ENCODE measurements at regions not wholly inside any gene's neighbourhood (a gene's known extent, or its start where the extent isn't known, plus 50 kb on each side); places are given as distances from the start of the nearest gene placed in this dataset.

DNA sequence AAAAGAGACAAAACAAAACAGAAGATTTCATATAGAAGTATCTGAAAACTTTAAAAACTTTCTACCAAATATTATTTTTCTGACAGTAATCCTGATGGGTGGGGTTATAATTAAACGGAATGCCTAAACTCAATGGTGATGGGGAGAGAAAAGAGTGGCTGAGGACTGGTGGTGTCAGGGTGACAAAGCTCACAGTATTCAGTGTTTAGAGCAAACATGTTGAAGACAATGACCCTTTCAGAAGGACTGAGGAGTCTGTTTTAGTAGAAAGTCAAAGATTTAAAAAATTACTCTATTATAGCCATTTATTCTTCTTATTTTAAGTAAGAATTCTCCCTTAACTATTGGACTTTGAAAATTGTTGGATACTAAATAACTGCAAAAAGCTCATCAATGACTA lies 1144.0 kb downstream of the TAF11L14 start:
- TF ChIP-seq, protein P1, sequence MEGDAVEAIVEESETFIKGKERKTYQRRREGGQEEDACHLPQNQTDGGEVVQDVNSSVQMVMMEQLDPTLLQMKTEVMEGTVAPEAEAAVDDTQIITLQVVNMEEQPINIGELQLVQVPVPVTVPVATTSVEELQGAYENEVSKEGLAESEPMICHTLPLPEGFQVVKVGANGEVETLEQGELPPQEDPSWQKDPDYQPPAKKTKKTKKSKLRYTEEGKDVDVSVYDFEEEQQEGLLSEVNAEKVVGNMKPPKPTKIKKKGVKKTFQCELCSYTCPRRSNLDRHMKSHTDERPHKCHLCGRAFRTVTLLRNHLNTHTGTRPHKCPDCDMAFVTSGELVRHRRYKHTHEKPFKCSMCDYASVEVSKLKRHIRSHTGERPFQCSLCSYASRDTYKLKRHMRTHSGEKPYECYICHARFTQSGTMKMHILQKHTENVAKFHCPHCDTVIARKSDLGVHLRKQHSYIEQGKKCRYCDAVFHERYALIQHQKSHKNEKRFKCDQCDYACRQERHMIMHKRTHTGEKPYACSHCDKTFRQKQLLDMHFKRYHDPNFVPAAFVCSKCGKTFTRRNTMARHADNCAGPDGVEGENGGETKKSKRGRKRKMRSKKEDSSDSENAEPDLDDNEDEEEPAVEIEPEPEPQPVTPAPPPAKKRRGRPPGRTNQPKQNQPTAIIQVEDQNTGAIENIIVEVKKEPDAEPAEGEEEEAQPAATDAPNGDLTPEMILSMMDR (IDR thresholded peaks at IDR 0.05) = no peak
- no peaks in the 10 kb centered on the region; the same call in 1 of the 2 replicates for H3K27me3 Mint-ChIP-seq (ENCODE audit: insufficient read depth)

DNA sequence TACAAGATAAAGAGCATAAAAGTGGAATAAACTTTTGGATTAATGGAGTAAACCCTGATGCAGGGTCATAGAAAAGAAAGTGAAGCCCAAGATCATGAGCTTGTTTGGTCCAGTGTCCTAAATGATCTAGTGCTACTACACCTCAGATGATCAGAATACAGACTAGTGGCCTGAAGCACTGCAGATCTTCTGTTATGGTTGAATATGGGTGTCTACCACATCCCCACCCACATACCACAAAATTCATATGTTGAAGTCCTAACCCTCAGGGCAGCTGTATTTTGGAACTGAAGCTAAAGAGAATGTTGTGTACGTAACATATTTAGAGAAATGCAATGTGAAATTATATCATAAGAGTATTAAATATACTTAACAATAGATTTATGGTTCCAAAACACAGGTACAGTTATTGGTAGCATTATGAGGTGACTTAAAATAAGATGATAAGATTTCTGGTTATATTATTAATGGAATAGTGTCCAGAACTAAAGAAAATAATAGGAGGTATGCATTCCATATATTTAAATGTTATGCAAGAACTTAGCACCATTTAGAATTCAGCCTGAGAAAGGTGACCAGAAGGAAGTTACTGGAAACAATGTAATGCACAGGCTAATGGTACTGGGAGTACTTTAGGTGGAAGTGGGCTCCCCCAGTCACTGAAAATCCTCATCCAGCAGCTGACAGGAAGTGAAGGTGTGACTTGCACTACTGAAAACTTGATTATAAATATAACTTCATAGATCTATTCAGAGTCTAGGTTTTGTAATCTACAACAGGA lies 1155.1 kb downstream of the TAF11L14 start:
- peaks cover 12% of the 10 kb centered on the region; the same call in 1 of the 2 replicates for H3K9me3 Mint-ChIP-seq
- H3K36me3 Mint-ChIP-seq (ENCODE audit: low read depth) = no peaks in the 10 kb centered on the region
- no peaks in the 10 kb centered on the region for H3K27me3 Mint-ChIP-seq (ENCODE audit: insufficient read depth)
- H3K4me3 Mint-ChIP-seq = no peak overlapping the region
- no peak for DNase-seq
- H3K27ac Mint-ChIP-seq = no peak overlapping the region
- H3K4me1 Mint-ChIP-seq (ENCODE audit: low read depth) = no peaks in the 10 kb centered on the region
- TF ChIP-seq, protein P1 (IDR thresholded peaks at IDR 0.05) = no peak

More for the DNA sequence above, 1144.0 kb downstream of the TAF11L14 start:
- Mint-ChIP-seq H3K4me3 (no peak overlapping the region), H3K36me3 (ENCODE audit: low read depth) (no peaks in the 10 kb centered on the region), H3K4me1 (ENCODE audit: low read depth) (no peaks in the 10 kb centered on the region), H3K27ac (no peak overlapping the region), H3K9me3 (peaks cover 18% of the 10 kb centered on the region)
- DNase-seq = no peak

DNA sequence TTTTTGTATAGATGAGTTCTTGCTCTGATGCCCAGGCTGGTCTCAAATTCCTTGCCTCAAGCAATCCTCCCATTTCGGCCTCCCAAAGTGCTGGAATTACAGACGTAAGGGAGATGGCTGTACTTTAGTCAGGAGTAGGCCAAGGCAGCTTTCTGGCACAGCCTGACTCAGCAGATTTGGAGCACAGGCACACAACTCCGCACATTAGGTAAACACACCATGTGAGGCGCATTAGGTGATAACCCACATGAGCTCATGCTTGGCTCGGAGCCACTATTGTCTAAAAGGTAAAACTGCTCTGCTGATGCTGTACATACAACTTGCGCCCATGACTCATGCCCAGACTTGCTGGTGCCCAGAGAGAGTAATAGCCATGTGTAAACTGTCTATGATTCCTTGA lies 1157.9 kb downstream of the TAF11L14 start:
- no peak for DNase-seq
- Mint-ChIP-seq H3K36me3 (ENCODE audit: low read depth) (no peaks in the 10 kb centered on the region), H3K4me3 (no peak overlapping the region), H3K9me3 (peaks cover 14% of the 10 kb centered on the region; the same call in 1 of the 2 replicates), H3K4me1 (ENCODE audit: low read depth) (no peaks in the 10 kb centered on the region), H3K27ac (no peak overlapping the region), H3K27me3 (ENCODE audit: insufficient read depth) (no peaks in the 10 kb centered on the region)
- TF ChIP-seq, protein P1 (IDR thresholded peaks at IDR 0.05) = no peak

DNA sequence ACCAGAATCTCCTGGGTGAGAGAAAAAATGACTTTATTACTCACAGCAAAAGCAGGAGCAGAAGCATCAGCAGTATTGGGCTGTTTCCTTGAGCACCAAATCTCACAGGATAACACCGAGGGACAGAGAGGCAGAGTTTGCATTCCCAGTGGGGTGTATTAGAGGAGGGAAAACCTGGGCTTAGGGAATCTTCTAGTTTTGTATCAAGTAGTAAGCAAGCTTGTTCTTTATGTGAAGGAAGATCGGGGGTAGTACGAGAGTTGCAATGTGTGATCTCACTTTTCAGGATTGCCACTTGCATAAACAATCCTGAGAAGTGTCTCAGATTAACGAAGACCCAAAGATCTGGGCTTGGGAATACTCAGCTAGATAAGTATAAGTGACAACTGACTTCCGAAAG lies 1163.0 kb downstream of the TAF11L14 start:
- Mint-ChIP-seq H3K27me3 (ENCODE audit: insufficient read depth) (no peaks in the 10 kb centered on the region), H3K4me1 (ENCODE audit: low read depth) (no peaks in the 10 kb centered on the region), H3K9me3 (peaks cover 45% of the 10 kb centered on the region), H3K27ac (no peak overlapping the region), H3K4me3 (no peak overlapping the region), H3K36me3 (ENCODE audit: low read depth) (no peaks in the 10 kb centered on the region)
- TF ChIP-seq, protein P1 (IDR thresholded peaks at IDR 0.05) = no peak
- DNase-seq = no peak

DNA sequence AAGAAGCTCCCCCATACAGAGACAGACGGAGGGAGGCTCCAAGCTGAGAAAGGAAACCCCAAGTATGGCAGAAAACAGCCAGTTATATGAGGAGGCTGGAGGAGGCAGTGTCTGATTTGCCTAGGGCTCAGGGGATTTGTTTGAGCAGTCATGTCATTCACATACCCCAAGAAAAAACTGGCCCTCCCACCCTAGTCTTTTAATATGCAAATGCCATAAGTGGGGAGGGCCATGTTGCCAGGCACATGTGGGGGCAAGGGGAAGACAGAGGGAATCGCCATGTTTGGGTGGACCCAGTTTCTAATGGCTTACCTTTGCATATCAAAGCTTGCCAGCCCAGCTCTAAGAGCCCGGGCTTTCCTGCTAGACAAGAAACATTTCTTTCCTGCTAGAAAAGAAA lies 1163.8 kb downstream of the TAF11L14 start:
- Mint-ChIP-seq H3K4me1 (ENCODE audit: low read depth) (no peaks in the 10 kb centered on the region), H3K27ac (no peak overlapping the region), H3K4me3 (no peak overlapping the region), H3K36me3 (ENCODE audit: low read depth) (no peaks in the 10 kb centered on the region), H3K27me3 (ENCODE audit: insufficient read depth) (no peaks in the 10 kb centered on the region), H3K9me3 (peaks cover 43% of the 10 kb centered on the region)
- TF ChIP-seq, protein P1 (IDR thresholded peaks at IDR 0.05) = no peak
- DNase-seq = no peak
